Natural killer cell (primary cell): ENCODE measurements at regions not wholly inside any gene's neighbourhood (a gene's known extent, or its start where the extent isn't known, plus 50 kb on each side); places are given as distances from the start of the nearest gene placed in this dataset.

Experiments
- ATAC-seq, 3 donors: fragments of 150-1000 bp in 2 of 3; fragments of 200-7000 bp in 1 of 3; cut with Tn5 transposase; 1 replicate in 1 of 3; 2 replicates in 2 of 3; pipeline ENCODE4 v1.10.0; 2021; ENCODE audit warnings: mild to moderate bottlenecking in 2 of 3, moderate library complexity in 2 of 3
- DNase-seq, 2 donors: peaks; one replicate each; pipeline versions ENCODE4 v3.0.0 to v3.0.0-alpha.2; 2013 to 2021; ENCODE audit warnings: mixed read lengths in 1 of 2
- H3K27ac ChIP-seq: one replicate; pipeline ENCODE4 v1.5.1; 2013; ENCODE audit warnings: mild to moderate bottlenecking, low read length
- H3K27me3 ChIP-seq: one replicate; pipeline ENCODE4 v1.6.1; 2013; ENCODE audit warnings: low read length; ENCODE audit not compliant: control insufficient read depth, insufficient read depth
- H3K36me3 ChIP-seq: one replicate; pipeline ENCODE4 v1.6.1; 2013; ENCODE audit warnings: low read length; ENCODE audit not compliant: control insufficient read depth, insufficient read depth
- H3K4me1 ChIP-seq: one replicate; pipeline ENCODE4 v1.6.1; 2013; ENCODE audit warnings: low read length; ENCODE audit not compliant: control insufficient read depth, insufficient read depth
- H3K4me3 ChIP-seq: one replicate; pipeline ENCODE4 v1.5.1; 2013; ENCODE audit warnings: low read length
- H3K9me3 ChIP-seq: one replicate; pipeline ENCODE4 v1.6.1; 2013; ENCODE audit warnings: low read length; ENCODE audit not compliant: control insufficient read depth, insufficient read depth
- H3K27ac Mint-ChIP-seq, 2 donors: one replicate each; pipeline ENCODE4 v1.8.0; 2022; ENCODE audit warnings: mild to moderate bottlenecking in 2 of 2, mixed read lengths in 2 of 2, moderate library complexity in 1 of 2
- H3K27me3 Mint-ChIP-seq, 2 donors: one replicate each; pipeline ENCODE4 v1.8.0; 2022; ENCODE audit warnings: low read depth in 2 of 2, mixed read lengths in 2 of 2
- H3K36me3 Mint-ChIP-seq: one replicate; pipeline ENCODE4 v1.8.0; 2022; ENCODE audit warnings: mixed read lengths
- H3K4me1 Mint-ChIP-seq, 2 donors: one replicate each; pipeline ENCODE4 v1.8.0; 2022; ENCODE audit warnings: mixed read lengths in 2 of 2
- H3K4me3 Mint-ChIP-seq: one replicate; pipeline ENCODE4 v1.8.0; 2022; ENCODE audit warnings: mild to moderate bottlenecking, moderate library complexity, mixed read lengths
- H3K9me3 Mint-ChIP-seq, 2 donors: one replicate each; pipeline ENCODE4 v1.8.0; 2022; ENCODE audit warnings: mixed read lengths in 2 of 2
- WGBS: methylation state at CpG from one replicate; pipeline ENCODE4 v1.1.7; 2013; ENCODE audit warnings: missing lambda C conversion rate; ENCODE audit not compliant: insufficient coverage; 5-methylcytosine and 5-hydroxymethylcytosine counted together
- intact Hi-C: fragments of 100-400 bp; cut with micrococcal nuclease; formaldehyde crosslinking; loops from one replicate; pipeline ENCODE4 v1.14.2; 2022
- TF ChIP-seq, protein P1 (sequence below): fragments of 200-600 bp; IDR thresholded peaks from one replicate; pipeline ENCODE4 v1.8.0; 2022; ENCODE audit warnings: antibody characterized with exemption

DNA sequence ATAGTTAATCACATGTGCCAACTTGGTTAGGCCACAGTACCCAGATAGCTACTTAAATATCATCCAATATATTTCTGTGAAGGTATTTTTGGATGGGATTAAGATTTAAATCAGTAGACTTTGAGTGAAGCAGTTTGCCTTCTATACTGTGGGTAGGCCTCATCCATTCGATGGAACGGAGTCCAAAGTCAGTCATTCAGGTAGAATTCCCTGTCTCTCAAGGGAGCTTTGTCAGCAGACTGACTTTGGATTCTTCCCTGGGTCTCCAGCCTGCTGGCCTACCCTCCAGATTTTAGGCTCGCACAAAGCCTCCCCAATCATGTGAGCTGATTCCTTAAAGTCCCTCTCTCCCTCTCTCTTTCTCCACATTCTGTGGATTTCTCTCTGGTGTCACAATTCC is 145.1 kb upstream of the MAGI3 start:
- intact Hi-C loops: no loop called here
- TF ChIP-seq, protein P1, sequence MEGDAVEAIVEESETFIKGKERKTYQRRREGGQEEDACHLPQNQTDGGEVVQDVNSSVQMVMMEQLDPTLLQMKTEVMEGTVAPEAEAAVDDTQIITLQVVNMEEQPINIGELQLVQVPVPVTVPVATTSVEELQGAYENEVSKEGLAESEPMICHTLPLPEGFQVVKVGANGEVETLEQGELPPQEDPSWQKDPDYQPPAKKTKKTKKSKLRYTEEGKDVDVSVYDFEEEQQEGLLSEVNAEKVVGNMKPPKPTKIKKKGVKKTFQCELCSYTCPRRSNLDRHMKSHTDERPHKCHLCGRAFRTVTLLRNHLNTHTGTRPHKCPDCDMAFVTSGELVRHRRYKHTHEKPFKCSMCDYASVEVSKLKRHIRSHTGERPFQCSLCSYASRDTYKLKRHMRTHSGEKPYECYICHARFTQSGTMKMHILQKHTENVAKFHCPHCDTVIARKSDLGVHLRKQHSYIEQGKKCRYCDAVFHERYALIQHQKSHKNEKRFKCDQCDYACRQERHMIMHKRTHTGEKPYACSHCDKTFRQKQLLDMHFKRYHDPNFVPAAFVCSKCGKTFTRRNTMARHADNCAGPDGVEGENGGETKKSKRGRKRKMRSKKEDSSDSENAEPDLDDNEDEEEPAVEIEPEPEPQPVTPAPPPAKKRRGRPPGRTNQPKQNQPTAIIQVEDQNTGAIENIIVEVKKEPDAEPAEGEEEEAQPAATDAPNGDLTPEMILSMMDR: no peak
- Histone ChIP-seq H3K4me1 (no peaks in the 10 kb centered on the region), H3K36me3 (no peaks in the 10 kb centered on the region), H3K9me3 (no peaks in the 10 kb centered on the region), H3K27ac (no peak overlapping the region), H3K27me3 (no peaks in the 10 kb centered on the region), H3K4me3 (no peak overlapping the region)
- no peak for DNase-seq
- Mint-ChIP-seq H3K36me3 (no peaks in the 10 kb centered on the region), H3K9me3 (no peaks in the 10 kb centered on the region), H3K27me3 (peaks cover 2 to 30% of the 10 kb centered on the region in 2 donors), H3K4me1 (no peaks in the 10 kb centered on the region), H3K27ac (no peak overlapping the region), H3K4me3 (no peak overlapping the region)
- 95% methylated on average over 3 of the region's 3 CpGs for WGBS
- no peak for ATAC-seq

DNA sequence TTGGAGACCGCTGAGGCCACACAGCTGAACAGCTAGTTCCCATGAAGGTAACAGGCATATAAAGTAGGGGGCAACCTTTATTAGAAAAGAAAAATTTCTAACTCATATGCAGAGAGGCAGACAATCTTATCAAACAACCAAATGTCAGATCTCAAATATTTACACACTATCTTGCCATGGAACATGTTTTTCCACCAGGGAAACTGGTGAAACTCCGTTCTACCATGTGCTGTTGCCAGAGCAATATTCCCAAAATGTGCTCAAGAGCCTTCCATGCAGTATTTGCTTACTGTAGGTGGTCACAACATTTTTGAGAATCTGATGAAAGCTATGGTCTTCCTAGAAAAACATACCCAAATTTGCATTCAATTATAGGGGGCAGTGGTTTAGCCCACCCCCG is 143.4 kb upstream of the MAGI3 start:
- H3K9me3 ChIP-seq: no peaks in the 10 kb centered on the region
- H3K36me3 ChIP-seq: no peaks in the 10 kb centered on the region
- H3K27me3 Mint-ChIP-seq: peaks cover 5 to 34% of the 10 kb centered on the region in 2 donors
- DNase-seq: no peak
- H3K4me3 Mint-ChIP-seq: no peak overlapping the region
- 82% methylated on average over 3 of the region's 3 CpGs for WGBS
- no peak for ATAC-seq
- no peaks in the 10 kb centered on the region for H3K36me3 Mint-ChIP-seq
- no peaks in the 10 kb centered on the region for H3K9me3 Mint-ChIP-seq
- H3K4me1 Mint-ChIP-seq: no peaks in the 10 kb centered on the region
- no peak overlapping the region for H3K27ac ChIP-seq
- intact Hi-C loops: no loop called here
- H3K27me3 ChIP-seq: no peaks in the 10 kb centered on the region
- TF ChIP-seq, protein P1: no peak
- H3K27ac Mint-ChIP-seq: no peak overlapping the region
- H3K4me1 ChIP-seq: no peaks in the 10 kb centered on the region
- H3K4me3 ChIP-seq: no peak overlapping the region

DNA sequence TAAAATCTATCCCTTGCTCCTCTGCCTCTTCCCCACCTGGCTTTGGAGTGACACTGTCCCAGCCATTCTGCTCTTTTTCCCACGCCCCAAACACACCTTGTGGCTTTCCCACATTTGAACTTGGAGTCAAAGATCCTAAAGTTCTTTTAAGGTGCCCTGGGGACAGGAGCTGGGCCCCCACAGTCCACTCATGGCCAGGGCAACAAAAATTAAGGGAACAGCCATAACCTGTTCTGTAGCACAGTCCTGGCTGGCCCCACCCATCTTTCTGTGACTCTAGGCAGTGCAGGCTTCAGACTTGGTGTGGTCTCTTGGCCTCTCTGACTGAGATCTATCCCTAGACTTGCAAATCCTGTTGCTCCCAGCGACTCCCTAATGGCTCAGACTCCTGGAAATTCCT is 143.0 kb upstream of the MAGI3 start:
- Mint-ChIP-seq H3K4me3 (no peak overlapping the region), H3K4me1 (no peaks in the 10 kb centered on the region), H3K36me3 (no peaks in the 10 kb centered on the region), H3K9me3 (no peaks in the 10 kb centered on the region), H3K27me3 (peaks cover 9 to 38% of the 10 kb centered on the region in 2 donors), H3K27ac (no peak overlapping the region)
- ATAC-seq (no peak), DNase-seq (no peak)
- TF ChIP-seq, protein P1: no peak
- H3K27me3 ChIP-seq: no peaks in the 10 kb centered on the region
- H3K4me1 ChIP-seq: no peaks in the 10 kb centered on the region
- WGBS: 61% methylated on average over 2 of the region's 2 CpGs
- intact Hi-C loops: no loop called here
- no peaks in the 10 kb centered on the region for H3K36me3 ChIP-seq
- H3K27ac ChIP-seq: no peak overlapping the region
- no peaks in the 10 kb centered on the region for H3K9me3 ChIP-seq
- H3K4me3 ChIP-seq: no peak overlapping the region

DNA sequence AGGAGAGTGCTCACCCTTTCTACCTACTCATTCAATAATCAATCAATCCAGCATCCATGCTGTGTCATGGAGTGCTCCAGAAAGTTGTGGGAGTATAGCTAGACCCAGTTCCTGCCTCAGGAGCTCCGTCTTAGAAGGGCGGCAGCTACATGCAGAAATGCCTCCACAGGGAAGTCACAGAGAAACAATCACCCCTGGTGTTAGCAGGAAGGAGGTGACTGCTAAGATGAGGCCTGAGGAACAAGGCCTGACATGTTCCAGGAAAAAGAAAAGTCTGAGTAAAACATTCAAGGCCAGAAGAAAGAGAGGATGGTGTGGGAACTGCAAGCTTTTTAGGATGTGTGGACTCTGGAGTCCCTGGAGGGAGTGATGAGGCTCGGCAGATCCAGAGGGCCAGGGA is 142.5 kb upstream of the MAGI3 start:
- peaks cover 12 to 41% of the 10 kb centered on the region in 2 donors for H3K27me3 Mint-ChIP-seq

More for the DNA sequence above, 142.5 kb upstream of the MAGI3 start:
- no peaks in the 10 kb centered on the region for H3K36me3 Mint-ChIP-seq
- no peaks in the 10 kb centered on the region for H3K9me3 Mint-ChIP-seq
- TF ChIP-seq, protein P1: no peak
- Histone ChIP-seq H3K4me1 (no peaks in the 10 kb centered on the region), H3K36me3 (no peaks in the 10 kb centered on the region), H3K27ac (no peak overlapping the region), H3K27me3 (no peaks in the 10 kb centered on the region), H3K9me3 (no peaks in the 10 kb centered on the region), H3K4me3 (no peak overlapping the region)
- intact Hi-C loops: no loop called here
- DNase-seq (no peak), ATAC-seq (no peak)
- no peak overlapping the region for H3K27ac Mint-ChIP-seq
- no peak overlapping the region for H3K4me3 Mint-ChIP-seq
- no peaks in the 10 kb centered on the region for H3K4me1 Mint-ChIP-seq
- 90% methylated on average over 3 of the region's 3 CpGs for WGBS
